C4-2B (cell line): ENCODE measurements at regions not wholly inside any gene's neighbourhood (a gene's known extent, or its start where the extent isn't known, plus 50 kb on each side); places are given as distances from the start of the nearest gene placed in this dataset.

Experiments
- CTCF ChIP-seq: fragments of 450-650 bp; conservative IDR thresholded peaks from 2 replicates; pipeline ENCODE4 v1.5.1; 2017; ENCODE audit warnings: mild to moderate bottlenecking
- ZFX ChIP-seq: fragments of 450-650 bp; IDR thresholded peaks from 2 replicates; pipeline ENCODE4 v1.6.1; 2017

DNA sequence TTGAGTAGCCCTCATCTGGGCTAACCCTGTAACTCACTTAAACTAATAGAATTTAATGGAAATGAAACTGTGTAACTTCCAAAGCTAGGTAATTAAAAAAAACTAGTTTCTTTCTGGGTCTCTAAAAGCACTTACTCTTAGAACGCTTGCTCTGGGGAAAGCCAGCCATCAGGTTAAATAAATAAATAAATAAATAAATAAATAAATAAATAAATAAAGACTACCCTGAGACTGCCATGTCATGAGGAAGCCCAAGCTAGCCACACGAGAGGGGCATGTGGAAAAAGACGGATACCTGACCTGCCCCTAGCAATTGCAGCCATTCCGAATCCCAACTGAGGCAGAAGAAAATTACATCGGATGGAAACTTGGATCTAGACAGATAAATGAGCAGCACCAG, 51.3 kb upstream of the FER start:
- TF ChIP-seq CTCF: no peak
- TF ChIP-seq ZFX: no peak
